ENCODE measurements at regions not wholly inside any gene's neighbourhood (a gene's known extent, or its start where the extent isn't known, plus 50 kb on each side); places are given as distances from the start of the nearest gene placed in this dataset.

DNA sequence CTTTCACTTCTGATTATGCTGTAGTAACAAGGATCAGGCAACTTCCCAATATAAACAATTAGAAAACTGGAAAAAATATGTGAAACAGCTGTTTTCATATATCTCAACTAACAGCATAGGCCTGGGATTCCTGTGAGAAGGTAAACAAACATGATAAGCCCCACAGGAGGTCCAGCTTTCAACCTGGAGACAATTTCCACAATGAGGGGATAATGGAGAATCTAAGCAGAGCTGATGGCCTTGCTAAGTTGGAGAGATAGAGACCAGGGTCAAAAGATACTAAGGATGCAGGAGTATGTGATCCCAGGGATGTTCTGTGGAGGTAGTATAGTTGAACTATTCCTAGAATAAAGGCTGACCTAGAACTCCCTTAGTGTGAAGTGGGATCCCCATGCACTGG, 452.3 kb upstream of the ACTRT1 start:
- TF ChIP-seq, protein P1, sequence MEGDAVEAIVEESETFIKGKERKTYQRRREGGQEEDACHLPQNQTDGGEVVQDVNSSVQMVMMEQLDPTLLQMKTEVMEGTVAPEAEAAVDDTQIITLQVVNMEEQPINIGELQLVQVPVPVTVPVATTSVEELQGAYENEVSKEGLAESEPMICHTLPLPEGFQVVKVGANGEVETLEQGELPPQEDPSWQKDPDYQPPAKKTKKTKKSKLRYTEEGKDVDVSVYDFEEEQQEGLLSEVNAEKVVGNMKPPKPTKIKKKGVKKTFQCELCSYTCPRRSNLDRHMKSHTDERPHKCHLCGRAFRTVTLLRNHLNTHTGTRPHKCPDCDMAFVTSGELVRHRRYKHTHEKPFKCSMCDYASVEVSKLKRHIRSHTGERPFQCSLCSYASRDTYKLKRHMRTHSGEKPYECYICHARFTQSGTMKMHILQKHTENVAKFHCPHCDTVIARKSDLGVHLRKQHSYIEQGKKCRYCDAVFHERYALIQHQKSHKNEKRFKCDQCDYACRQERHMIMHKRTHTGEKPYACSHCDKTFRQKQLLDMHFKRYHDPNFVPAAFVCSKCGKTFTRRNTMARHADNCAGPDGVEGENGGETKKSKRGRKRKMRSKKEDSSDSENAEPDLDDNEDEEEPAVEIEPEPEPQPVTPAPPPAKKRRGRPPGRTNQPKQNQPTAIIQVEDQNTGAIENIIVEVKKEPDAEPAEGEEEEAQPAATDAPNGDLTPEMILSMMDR (IDR thresholded peaks at IDR 0.05; ENCODE audit: low read depth, low read length): no peak
- DNase-seq (ENCODE audit: extremely low read depth, low read depth): no peak

DNA sequence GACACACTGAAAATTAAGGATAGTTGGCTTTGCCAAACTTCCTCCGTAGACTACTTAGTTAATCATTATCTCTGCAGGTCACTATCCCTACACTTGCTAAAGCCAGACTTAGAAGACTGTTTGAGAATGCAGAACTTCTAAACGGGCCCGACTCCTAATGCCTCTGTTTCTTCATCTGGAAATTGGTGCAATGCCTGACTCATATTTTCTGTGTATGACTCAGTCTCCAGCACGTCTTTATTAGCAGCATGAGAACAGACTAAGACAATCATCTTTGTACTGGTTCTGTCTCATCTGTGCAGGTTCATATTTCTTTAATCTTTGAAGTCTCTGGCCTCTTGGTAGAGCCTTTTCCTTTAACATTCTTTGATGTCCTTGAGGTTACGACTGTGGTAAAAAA, 411.9 kb upstream of the ACTRT1 start:
- TF ChIP-seq, protein P1 (IDR thresholded peaks at IDR 0.05; ENCODE audit: low read depth, low read length): no peak
- no peak for DNase-seq (ENCODE audit: extremely low read depth, low read depth)

DNA sequence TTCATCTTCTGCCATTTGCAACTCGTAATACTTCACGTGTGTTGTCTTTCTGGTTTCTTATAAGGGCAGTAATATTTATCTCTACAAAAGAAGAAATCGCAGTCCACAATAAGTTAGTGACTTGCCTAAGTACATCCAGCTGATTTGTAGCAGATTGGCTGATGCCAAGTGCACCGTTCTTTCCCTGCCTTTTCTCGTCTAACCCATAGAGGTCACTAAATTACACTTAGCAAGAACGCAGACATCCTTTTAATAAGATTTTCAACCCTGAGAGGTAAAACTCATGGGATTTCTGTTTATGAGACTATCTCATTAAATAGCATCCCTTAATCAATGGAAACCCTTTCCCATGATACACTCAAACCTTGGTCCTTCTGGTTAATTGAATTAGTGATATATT, 408.6 kb upstream of the ACTRT1 start:
- no peak for DNase-seq (ENCODE audit: extremely low read depth, low read depth)
- TF ChIP-seq, protein P1 (IDR thresholded peaks at IDR 0.05; ENCODE audit: low read depth, low read length): no peak

DNA sequence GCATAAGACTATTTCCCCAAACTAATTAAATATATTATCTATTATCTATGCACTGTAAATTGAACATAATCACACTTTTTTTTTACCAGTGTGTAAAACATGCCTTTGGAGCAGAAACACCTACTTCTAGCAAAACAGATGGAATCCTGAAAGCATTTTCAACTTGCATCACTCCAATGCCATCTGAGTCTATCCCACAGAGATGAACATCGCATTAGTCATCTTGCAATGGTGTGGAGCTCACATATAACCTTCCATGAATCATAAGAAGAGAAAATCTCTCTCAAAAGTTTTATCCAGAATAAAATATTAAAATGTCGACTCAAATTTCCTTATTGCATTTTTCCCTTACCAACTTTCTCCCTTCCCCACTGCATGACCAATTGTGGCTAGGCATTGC, 406.7 kb upstream of the ACTRT1 start:
- DNase-seq (ENCODE audit: extremely low read depth, low read depth): no peak
- TF ChIP-seq, protein P1 (IDR thresholded peaks at IDR 0.05; ENCODE audit: low read depth, low read length): no peak

DNA sequence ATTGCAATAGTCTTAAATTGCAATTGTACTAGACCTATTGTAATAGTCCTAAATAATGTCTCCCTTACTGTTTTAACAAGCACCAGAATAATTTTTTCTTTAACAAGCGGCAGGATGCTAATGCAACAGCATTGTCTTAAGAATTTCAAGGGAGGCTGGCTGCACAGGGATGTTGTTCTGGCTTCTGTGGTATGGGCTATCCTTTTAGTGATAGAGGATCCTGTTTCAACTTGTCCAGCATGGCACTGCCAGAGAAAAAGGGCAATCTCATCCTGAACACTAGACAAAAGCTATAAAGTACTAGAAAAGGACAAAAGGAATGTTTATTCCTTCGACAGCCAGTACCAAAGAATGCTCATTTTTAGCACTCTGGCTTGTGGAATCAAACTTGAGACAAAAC, 405.5 kb upstream of the ACTRT1 start:
- no peak for DNase-seq (ENCODE audit: extremely low read depth, low read depth)
- TF ChIP-seq, protein P1 (IDR thresholded peaks at IDR 0.05; ENCODE audit: low read depth, low read length): no peak

DNA sequence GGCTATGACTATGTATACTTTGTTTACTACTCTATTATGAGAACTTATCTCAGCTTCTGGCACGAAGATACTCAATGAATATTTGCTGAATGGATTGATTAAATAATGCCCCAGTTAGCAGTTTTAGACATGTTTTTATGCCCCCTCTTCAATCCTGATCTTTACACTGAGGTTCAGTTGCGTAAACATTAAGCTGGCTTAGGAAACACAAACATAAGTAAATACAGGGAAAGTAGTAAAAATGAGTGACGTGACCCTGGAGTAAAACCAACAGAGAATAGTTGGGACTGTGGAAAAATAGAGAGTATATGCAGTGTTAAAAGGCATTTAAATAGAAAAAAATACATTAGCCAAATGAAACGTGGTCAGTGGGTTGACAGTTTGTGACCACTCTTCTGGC, 387.0 kb upstream of the ACTRT1 start:
- TF ChIP-seq, protein P1 (IDR thresholded peaks at IDR 0.05; ENCODE audit: low read depth, low read length): no peak
- DNase-seq (ENCODE audit: extremely low read depth, low read depth): no peak

DNA sequence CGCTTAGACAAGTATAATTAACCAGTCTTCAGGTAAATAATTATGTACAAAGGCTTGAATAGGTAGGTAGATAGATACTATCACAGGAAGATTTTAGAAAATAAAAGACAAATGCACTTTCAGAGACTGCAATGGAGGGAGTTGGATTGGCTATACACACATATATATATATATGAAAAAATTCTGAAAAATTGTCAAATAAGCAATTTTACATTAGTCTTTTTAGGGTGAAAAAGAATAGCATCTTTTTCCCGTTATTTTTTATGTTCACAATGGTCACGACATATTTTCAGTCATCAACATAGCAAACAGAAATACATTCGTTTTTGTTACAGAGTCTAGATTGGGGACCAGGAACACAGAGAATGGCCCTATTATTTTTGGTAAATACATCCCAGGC, 385.9 kb upstream of the ACTRT1 start:
- no peak for DNase-seq (ENCODE audit: extremely low read depth, low read depth)
- TF ChIP-seq, protein P1 (IDR thresholded peaks at IDR 0.05; ENCODE audit: low read depth, low read length): no peak
